A172 (cell line): ENCODE measurements at regions not wholly inside any gene's neighbourhood (a gene's known extent, or its start where the extent isn't known, plus 50 kb on each side); places are given as distances from the start of the nearest gene placed in this dataset.

ENCODE experiments used
- DNase-seq: peaks from one replicate; pipeline ENCODE4 v3.0.0-alpha.2; 2015; ENCODE audit warnings: low spot score

DNA sequence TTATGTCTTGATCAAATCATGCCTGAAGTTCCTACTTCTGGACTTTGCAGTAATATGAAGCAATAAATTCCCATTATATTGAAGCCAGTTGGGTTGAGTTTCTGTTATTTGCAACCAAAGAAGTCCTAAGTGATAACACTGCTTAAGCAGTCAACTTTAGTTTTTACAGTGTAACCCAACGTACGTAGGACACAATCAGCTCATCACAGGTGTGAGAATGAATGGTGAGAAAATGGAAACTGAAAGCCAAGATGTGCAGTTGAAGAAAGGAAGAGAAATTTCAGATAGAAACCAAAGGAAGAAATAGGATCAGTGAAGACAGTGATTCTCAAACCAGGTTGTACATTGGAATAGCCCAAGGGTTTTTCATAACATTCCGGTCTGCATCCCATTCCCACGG lies 211.4 kb upstream of the ZFP64 start:
- DNase-seq = no peak

DNA sequence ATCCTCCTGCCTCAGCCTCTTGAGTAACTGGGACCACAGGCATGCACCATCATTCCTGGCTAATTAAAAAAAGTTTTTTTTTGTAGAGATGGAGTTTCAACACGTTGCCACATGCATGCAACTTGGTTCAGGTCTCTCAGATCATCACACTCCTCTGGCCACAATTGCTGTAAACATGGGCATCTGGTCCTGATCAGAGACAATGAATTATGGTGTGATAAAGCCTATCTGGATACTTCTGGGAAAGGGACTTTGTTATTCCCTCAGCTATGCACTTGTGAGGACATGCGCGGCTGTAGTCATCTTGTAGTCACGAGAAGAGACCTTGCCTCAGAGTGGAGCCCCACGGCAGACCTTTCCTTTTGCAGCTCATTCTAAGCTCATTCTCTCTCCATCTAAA lies 210.9 kb upstream of the ZFP64 start:
- DNase-seq = no peak

DNA sequence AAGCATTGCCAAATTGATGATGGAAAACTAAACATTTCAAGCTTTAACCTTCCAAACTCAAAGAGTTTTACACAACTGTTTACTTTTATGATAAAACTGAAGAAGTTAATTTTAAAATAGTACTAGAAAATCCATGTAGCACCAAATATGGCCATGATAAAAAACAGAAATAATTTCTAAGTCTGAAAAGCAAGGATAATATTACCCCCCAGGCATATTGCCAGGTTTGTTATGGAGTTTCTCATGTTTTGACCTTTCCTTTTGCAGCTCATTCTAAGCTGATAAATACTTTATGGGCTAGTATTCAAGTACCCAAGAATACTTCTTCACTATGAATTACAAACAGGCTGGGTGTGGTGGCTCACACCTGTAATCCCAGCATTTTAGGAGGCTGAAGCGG lies 209.9 kb upstream of the ZFP64 start:
- DNase-seq = no peak

DNA sequence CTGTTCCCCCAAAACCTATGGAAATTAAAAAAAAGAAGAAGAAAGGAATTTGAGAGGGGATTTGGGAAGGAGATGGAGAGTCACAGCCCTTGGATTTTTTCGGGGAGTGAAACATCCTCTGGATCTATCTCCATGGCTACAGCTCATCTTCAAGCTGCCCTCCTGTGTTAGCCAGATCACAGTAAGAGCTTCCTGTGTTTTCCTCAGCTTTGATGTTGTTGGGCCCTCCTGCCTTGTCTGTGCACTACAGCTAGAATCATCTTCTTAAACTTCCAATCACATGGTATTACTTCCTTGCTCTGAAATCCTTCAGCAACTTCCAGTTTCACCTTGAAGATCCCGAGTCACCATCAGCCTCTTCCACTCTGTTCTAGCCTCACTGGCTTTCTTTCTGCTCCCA lies 207.8 kb upstream of the ZFP64 start:
- DNase-seq = no peak

DNA sequence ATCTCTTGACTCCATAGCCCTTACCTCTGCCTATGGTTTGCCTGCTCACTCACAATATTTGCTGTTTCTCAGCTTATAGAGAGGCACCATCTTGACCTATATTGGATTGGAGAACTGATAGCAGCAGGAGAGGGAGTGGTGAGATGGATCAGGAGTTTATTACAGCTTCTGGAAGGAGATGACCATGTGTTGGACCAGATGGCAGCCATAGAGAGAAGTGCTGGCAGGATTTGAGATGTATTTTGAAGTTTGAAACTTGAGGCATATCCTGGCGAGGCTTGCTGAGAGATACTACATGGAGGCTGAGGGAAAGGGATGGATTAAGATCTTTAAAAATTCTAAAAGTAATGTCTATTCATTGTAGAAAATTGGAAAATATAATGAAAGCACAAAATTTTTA lies 198.0 kb upstream of the ZFP64 start:
- no peak for DNase-seq

DNA sequence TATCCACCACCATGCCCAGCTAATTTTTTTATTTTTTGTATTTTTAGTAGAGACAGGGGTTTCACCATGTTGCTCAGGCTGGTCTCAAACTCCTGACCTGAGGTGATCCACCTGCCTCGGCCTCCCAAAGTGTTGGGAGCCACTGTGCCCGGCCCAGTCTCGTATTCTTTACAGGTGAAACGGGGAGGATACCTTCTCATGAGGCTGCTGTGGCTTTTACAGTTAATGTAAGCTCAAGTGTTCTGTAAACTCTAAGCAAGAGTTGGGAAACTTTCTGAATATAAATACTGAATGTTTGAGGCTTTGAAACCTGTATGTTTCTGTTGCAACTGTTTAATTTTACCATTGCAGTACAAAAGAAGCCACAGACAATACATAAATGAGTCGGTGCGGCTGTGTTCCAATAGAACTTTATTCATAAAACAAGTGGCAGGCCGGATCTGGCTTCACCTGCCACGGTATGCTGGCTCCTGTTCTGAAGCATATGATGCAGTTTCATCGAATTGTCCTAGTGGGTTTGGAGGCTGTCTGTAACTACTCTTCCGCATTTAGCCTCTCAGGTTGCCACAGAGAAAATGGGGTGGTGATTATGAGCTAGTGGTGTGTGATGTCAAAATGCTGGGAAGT lies 192.5 kb upstream of the ZFP64 start:
- no peak for DNase-seq

DNA sequence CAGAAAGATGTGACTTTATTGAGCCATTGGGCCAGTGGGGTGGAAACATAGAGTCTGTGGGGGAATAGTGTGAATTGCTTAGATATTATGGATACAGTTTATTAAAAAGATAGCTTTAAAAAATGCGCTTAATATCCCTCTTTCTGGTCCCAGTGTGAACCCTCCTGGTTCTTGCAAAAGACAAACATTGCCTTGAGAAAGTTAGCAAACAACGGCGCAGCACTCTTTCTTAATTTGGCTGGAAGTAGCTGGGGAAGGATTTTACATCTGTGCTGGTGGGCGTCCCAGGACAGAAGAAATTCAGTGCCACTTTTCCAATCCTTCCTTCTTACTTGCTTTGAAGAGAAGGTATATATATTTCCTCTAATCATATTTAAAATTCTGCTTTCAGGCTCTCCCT lies 191.4 kb upstream of the ZFP64 start:
- DNase-seq = no peak

DNA sequence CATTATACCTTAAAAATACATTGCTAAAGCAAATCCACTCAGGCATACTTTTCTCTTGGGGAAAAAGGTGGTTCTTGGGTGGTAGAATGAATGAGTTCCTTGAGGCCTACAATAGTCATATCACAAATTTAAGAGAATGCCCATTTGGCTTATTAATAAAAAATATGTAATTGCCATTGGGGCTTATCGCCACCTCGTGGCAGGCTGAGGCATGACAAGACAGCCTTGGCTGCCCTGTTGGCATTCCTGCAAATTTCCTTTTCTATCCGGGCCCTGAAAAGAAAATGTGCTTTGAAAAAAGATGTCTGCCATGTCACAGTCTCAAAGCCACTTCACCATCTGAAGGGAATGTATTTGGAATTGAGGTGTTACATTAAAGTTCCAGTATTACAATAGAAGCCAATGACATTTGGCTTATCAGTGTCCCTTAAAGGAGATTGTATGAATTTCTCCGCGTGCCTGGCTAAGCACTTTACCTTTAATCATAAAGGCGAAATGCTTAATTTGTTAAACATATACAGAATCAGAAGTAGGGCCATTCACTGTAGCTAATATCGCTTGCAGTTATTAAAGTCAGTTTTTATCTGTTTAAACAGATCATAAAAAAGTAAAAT lies 188.3 kb upstream of the ZFP64 start:
- peak; percentile 16 for DNase-seq

DNA sequence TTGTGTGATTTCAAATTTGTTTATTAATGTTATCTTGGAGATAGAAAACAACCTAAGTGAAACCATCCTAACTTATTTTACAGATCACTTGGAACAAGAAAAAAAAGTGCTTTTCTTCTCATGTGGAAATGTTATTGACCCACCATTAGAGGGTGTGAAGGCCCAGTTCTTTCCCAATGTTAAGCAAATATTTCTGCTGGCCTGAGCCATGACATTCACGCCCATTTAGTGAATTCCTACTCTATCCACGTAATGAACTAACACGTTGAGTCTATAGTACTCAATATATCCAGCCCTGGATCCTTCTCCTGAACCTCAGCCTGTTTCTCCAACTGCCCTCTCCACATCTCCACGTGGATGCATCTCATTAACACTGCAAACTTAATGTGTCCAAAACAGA lies 180.6 kb upstream of the ZFP64 start:
- DNase-seq = no peak

DNA sequence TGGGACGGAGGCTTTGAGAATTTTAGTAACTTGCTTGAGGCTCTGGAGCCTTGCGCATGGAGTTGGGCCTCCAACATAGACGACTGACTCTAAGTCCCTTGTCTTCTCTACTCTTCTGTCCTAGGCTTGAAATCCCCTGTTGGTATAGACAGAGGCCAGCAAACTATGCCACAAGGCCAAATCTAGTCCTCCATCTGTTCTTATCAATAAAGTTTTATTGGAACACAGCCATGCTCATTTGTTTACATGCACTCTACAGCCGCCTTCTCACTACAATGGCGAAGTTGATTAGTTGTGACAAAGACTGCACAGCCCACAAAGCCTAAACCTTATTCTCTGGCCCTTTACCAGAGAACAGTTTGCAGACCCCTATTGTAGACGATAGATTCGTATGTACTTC lies 174.1 kb upstream of the ZFP64 start:
- no peak for DNase-seq

DNA sequence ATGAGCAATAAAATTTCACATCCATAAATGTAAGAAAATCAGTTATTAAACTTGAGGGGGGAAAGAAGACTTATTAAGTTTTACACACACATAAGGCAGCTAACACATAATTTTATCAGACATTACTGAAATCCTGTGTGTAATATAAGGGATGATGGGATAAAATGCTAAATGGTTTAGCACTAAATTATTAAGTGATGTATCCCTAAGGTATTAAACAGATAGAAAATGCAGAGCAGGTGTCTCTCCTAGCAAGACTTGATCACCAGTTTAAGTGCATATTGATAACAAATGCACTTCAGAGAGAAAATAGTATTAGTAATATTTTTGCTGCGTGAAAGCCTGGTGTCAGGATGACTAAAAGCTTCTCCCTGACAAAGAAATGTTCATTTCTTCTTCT lies 172.8 kb upstream of the ZFP64 start:
- DNase-seq = no peak

DNA sequence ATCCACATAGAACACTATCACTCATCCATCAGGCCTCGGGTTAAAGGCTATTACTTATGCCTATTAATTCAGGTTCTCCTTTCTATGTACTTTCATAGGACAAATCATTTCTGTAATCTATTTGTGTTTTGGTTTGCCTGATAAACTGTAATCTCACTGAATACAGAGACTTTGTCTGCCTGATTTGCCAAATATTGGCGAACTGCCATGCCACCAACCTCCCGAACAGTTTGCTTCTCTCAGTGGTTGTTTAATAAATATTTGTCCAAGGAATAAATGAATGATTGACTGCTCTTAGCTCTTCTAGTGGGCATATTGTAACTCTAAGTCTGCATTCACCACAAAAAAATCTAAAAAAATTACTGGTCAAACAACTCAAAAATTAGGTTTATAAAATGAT lies 170.1 kb upstream of the ZFP64 start:
- no peak for DNase-seq

DNA sequence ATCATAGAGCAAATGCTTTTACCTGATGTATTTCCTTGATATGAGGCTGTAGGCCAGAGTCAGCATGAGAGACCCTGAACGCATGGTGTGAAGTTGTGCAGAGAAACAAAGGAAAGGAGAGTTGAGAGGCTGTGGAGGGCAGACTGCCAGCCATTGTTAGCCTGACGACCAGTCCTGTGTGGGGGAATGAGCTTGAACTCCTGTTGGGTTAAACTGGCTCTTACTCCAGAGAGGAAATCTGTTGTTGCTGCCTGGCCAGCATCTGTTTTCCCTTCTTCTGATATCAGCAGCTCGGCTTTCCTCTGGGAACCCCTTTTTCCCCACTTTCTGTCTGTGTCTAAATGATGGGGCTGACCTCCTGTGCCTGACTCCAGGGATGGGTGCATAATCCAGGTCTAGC lies 158.2 kb upstream of the ZFP64 start:
- DNase-seq = no peak

DNA sequence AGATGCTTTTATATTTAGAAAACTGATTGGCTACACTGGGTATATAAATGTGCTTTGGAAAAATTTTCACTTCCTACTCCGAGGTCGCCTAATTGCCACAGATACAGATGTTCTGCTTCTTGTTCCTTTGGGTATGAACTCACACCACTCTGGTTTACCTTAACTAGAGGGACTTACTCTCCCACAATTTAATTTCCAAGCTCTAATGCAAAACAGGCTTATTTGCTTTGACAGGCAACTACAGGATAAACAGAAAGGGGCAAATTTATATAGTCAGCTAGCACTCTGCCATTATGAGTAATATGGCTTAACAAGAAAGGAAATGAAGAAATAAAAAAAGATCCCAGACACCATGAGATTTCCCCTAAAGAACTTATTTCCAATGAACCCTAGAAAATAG lies 156.9 kb upstream of the ZFP64 start:
- no peak for DNase-seq

DNA sequence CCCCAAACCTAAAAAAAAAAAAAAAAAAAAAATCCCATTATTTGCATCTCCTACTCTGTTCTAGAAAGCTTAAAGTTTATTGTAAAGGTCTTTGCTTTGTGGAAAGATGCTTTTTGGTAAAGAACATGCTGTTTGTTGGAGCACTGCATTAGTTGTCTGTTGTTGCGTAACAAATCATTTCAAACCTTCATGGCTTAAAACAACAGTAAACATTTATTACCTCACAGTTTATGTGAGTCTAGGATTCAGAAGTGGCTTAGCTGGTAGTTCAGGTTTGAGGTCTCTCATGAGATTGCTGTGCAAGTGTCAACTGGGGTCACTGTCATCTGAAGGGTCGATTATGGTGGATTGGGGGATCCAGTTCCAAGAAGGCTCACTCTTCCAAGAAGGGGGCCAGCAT lies 155.2 kb upstream of the ZFP64 start:
- no peak for DNase-seq

DNA sequence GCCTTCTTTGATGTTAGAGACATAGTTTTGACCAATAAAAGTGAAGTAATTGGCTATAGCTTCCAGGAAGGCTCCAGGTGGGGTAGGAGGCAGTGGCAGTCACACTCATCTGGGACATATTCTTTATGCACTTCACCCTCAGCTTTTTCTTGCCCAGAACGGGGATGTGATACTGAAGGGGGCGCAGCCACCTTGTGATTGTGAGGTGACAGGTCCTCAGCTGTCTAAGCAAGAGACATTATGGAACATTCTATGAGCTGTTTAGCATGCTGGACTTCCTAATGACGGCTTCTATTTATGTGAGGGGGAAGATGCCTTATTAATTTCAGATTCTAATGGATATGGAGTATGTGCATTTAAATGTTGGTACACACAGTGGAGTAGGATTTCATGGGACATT lies 151.3 kb upstream of the ZFP64 start:
- DNase-seq = no peak

DNA sequence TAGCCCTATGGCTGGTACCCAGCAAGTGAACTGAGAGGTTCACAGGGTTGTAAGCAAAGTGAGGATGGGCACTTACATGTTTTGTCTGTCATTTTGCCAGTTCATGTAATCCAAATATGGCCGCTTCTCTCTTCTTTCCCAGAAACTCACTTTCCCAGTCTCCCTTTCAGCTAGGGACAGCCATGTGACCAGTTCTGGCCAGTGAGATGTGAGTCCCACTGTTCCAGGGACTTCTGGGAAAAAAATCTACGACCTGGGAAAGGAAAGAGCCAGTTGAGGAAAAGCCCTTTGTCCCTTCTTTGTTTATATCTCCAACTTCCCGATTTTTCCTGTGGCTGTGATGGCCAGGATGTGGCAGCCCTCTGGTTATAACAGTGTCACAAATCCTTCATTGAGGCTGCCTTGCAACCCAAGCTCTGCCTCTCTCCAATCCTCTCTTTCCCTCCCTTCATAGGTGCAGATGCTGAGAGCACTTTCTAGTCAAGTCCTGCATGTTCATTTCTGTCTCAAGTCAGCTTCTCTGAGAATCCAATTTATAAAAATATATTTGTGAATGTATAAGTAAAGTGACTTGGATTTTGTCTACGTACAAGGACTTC lies 148.6 kb upstream of the ZFP64 start:
- peak; percentile 19 for DNase-seq

DNA sequence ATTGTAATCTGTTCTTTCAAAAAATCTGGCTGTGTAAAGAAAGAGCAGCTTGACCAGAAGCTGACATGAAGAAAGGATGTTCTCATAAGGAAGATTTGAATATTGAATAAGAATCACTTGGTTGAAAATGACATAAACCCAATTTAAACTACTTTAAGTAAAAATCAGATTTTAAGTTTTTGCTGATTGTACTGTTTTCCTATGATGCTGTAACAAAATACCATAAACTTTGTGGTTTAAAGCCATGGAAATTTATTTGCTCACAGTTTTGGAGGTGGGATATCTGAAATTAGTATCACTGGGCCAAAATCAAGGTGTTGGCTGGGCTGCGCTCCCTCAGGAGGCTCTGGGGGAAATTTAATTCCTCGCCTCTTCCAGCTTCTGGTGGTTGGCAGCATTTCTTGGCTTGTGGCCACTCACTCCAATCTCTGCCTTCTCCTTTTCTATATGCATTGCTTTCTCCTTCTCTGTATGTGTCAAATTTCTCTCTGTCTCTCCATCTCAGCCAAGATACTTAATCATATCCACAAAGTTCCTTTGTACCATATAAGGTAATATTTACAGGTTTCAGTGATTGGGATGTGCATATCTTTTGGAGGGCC lies 141.2 kb upstream of the ZFP64 start:
- DNase-seq = no peak

DNA sequence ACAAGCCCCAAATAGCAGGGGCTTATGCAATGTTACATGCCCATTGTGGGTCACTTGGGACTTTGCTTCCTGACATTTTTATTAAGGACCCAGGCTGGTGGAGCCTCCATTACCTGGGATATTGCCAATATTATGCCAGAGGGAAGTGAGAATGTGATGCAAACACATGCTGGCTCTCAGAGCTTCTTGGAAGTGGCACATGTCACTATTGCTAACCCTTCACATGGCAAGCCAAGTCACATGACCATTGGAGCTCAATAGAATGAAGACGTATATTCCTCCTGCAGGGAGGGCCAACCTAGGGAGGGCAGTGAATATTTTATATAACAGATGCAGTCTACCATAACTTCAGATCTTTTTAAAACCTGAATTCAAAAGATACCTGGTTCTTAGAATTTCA lies 140.7 kb upstream of the ZFP64 start:
- DNase-seq = no peak

DNA sequence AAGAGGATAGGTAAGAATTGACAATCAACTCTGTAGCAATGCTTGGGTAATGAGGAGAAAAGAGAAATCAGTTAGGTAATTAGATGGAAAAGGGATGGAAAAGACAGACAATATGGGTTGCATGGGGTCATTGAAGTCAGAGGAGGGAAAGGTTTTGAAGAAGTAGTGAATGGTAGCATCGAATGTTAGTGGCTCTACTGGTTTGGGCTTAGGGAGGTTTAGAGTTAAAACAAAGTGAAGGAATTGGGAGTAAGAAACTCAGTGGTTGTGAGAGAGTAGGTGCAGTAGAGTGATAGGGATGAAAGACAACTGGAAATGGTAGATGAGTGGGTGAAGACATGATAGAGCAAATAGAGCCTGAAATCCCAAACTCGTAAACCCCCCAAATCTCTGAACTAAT lies 140.1 kb upstream of the ZFP64 start:
- DNase-seq = no peak

DNA sequence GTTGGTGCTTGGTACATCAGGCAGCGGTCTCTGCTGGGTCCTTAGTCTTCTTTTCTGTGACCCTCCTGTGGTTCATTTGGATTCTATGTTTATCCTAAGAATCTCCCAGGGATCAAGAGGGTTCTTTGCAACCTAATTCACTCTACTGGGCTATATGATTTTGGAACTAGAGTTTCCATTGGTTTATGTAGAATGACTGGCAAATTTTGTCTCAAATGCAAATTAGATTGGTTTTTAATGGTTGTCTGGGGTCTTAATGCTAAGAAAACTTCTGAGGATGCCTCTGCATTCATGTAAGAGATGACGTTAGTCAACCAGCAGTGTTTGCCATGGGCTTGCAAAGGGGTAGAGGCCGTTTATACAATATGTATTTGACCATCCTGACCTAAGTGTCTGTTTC lies 129.8 kb upstream of the ZFP64 start:
- no peak for DNase-seq

DNA sequence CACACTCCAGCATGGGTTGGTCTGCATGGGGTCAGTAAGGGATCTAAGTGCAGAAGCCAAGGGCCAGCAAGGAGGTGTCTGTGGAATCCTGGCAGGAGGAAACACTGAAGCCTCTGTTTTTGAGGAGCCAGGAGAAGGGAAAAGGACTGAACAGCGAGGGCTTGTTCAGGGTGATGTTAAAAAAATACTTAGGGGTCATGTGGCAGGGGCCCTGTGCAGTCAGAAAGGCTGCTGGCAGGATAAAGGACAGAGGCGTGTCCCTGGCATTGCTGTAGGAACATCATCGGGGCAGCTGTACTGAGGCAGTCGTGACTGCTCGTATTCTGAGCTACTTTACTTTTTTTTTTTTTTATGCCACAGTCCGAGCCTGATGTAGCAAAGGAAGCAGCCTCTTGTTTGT lies 127.1 kb upstream of the ZFP64 start:
- DNase-seq = no peak

DNA sequence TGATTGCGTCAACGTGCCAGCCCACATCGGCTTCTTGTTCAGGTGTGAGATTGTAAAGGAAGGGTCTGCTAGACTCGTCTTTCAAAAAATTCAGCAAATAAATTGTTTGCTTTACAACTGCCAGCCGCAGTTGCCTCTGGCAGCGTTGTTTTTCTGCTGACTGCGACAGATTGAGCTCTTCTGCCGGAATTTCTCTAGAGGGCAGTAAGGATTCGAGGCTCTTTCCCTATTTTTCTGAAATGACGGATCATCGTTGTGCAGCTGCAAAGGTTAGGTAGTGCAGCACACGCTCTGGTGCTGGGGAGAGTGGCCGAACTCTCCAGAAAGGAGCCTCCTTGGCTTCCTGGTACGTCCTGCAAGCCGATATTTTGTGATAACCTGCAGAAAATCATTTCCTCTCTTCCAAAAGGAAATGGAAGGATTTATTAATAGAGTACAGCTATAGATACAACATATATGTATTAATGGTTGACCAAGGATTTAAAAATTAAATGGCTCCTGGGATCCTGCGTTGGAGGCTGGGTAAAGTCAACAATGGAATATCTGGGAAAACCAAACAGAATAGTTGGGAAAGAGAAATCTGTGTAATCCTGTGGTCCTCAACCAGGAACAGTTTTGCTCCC lies 121.9 kb upstream of the ZFP64 start:
- DNase-seq = peak; percentile 53
